SK-N-SH (cell line): ENCODE measurements at regions not wholly inside any gene's neighbourhood (a gene's known extent, or its start where the extent isn't known, plus 50 kb on each side); places are given as distances from the start of the nearest gene placed in this dataset.

Experiments used
- CTCF ChIA-PET: fragments of 300-600, 350-600 bp; formaldehyde crosslinking; extraction: SDS; loops from one replicate; lab custom pipeline; 2021; lab: Yijun Ruan, JAX
- POLR2A ChIA-PET: fragments of 350-600 bp; sonication (Branson Sonifier 250); formaldehyde crosslinking; extraction: SDS; loops from one replicate; lab custom pipeline; 2020; ENCODE audit warnings: antibody characterized with exemption, inconsistent platforms; lab: Yijun Ruan, JAX
- DNase-seq: peaks from one replicate; pipeline ENCODE4 v3.0.0; 2012
- H2AFZ ChIP-seq: fragments of 200-600 bp; sonication (generic); 2 replicates; pipeline ENCODE4 v1.8.1; 2016; ENCODE audit warnings: antibody characterized with exemption, mild to moderate bottlenecking, low read depth
- H3F3A ChIP-seq: fragments of 200-600 bp; sonication (generic); replicated peaks from 2 replicates; pipeline ENCODE3; 2016; ENCODE audit warnings: antibody characterized with exemption, mild to moderate bottlenecking; ENCODE audit not compliant: insufficient read depth
- H3K27ac ChIP-seq, 2 experiments: fragments of 200-500 bp in 1 of 2; fragments of 200-600 bp in 1 of 2; sonication (Bioruptor generic) in 1 of 2; sonication (generic), shearing (Covaris generic) in 1 of 2; 2 replicates each; pipeline versions ENCODE4 v1.5.1 to v1.6.1; 2014 to 2016; ENCODE audit warnings: low read depth in 2 of 2, inconsistent platforms in 1 of 2, low read length in 1 of 2, mild to moderate bottlenecking in 1 of 2, mixed read lengths in 1 of 2
- H3K27me3 ChIP-seq: fragments of 200-600 bp; sonication (generic), shearing (Covaris generic); 2 replicates; pipeline ENCODE4 v1.6.1; 2016; ENCODE audit warnings: mixed run types; ENCODE audit not compliant: insufficient read depth
- H3K36me3 ChIP-seq, 2 experiments: fragments of 200-500 bp in 1 of 2; fragments of 200-600 bp in 1 of 2; sonication (Bioruptor generic) in 1 of 2; sonication (generic) in 1 of 2; replicated peaks in 1 of 2; 2 replicates each; pipeline versions ENCODE3 to v1.5.1; 2014 to 2016; ENCODE audit warnings: low read length in 1 of 2, mild to moderate bottlenecking in 1 of 2; ENCODE audit not compliant: insufficient read depth in 2 of 2, control insufficient read depth in 1 of 2
- H3K4me1 ChIP-seq, 2 experiments: fragments of 200-500 bp in 1 of 2; fragments of 200-600 bp in 1 of 2; sonication (Bioruptor generic) in 1 of 2; sonication (generic), shearing (Covaris generic) in 1 of 2; 2 replicates each; pipeline versions ENCODE4 v1.5.1 to v1.6.1; 2014 to 2016; ENCODE audit warnings: low read depth in 1 of 2, low read length in 1 of 2, mixed run types in 1 of 2; ENCODE audit not compliant: insufficient read depth in 2 of 2, control insufficient read depth in 1 of 2
- H3K4me2 ChIP-seq: fragments of 200-600 bp; sonication (generic), shearing (Covaris generic); 2 replicates; pipeline ENCODE4 v1.6.1; 2017; ENCODE audit warnings: mixed run types
- H3K4me3 ChIP-seq, 2 experiments: fragments of 200-500 bp in 1 of 2; fragments of 200-600 bp in 1 of 2; sonication (Bioruptor generic) in 1 of 2; sonication (generic), shearing (Covaris generic) in 1 of 2; 2 replicates each; pipeline versions ENCODE4 v1.5.1 to v1.8.1; 2014 to 2016; ENCODE audit warnings: low read depth in 2 of 2, inconsistent platforms in 1 of 2, low read length in 1 of 2, mild to moderate bottlenecking in 1 of 2, mixed read lengths in 1 of 2, moderate library complexity in 1 of 2
- H3K79me2 ChIP-seq: fragments of 200-600 bp; sonication (generic); 2 replicates; pipeline ENCODE4 v1.8.1; 2017; ENCODE audit warnings: mild to moderate bottlenecking; ENCODE audit not compliant: insufficient read depth
- H3K9ac ChIP-seq: fragments of 200-600 bp; sonication (generic); 2 replicates; pipeline ENCODE4 v1.6.1; 2017; ENCODE audit warnings: mixed run types
- H3K9me2 ChIP-seq: fragments of 200-600 bp; sonication (generic); 2 replicates; pipeline ENCODE4 v1.6.1; 2017; ENCODE audit warnings: mixed run types
- H3K9me3 ChIP-seq: fragments of 200-600 bp; sonication (generic); 2 replicates; pipeline ENCODE4 v1.6.1; 2017; ENCODE audit warnings: mixed run types, mild to moderate bottlenecking, moderate library complexity
- H4K20me1 ChIP-seq: fragments of 200-600 bp; sonication (generic); 2 replicates; pipeline ENCODE4 v1.6.1; 2017; ENCODE audit warnings: mild to moderate bottlenecking, mixed run types; ENCODE audit not compliant: insufficient read depth
- CHD2 ChIP-seq: fragments of 150-350 bp; IDR thresholded peaks from 2 replicates; pipeline ENCODE4 v1.6.1; 2018; ENCODE audit warnings: low read length; ENCODE audit not compliant: partially characterized antibody
- ELF1 ChIP-seq: IDR thresholded peaks from 2 replicates; pipeline ENCODE4 v1.4.0; 2012
- EZH2phosphoT487 ChIP-seq: fragments of 200-600 bp; sonication (generic); IDR thresholded peaks from 2 replicates; pipeline ENCODE4 v1.6.1; 2017; ENCODE audit warnings: low read depth, mixed run types, mild to moderate bottlenecking, antibody characterized with exemption, moderate library complexity, borderline replicate concordance
- FOSL2 ChIP-seq: IDR thresholded peaks from 2 replicates; pipeline ENCODE4 v1.4.0; 2012; ENCODE audit warnings: low read depth, mild to moderate bottlenecking, moderate library complexity, borderline replicate concordance
- GATA2 ChIP-seq: sonication (generic); formaldehyde crosslinking; IDR thresholded peaks from 2 replicates; pipeline ENCODE4 v1.5.0; 2020; ENCODE audit warnings: mild to moderate bottlenecking, missing genetic modification reagents
- JUND ChIP-seq: IDR thresholded peaks from 2 replicates; pipeline ENCODE4 v1.4.0; 2012
- MXI1 ChIP-seq: IDR thresholded peaks from 2 replicates; pipeline ENCODE4 v1.6.1; 2012; ENCODE audit warnings: mild to moderate bottlenecking, low read depth, low read length, improper control_type of control experiment
- NRF1 ChIP-seq: IDR thresholded peaks from 2 replicates; pipeline ENCODE4 v1.6.1; 2012; ENCODE audit warnings: low read depth, mild to moderate bottlenecking, low read length
- RAD21 ChIP-seq: IDR thresholded peaks from 2 replicates; pipeline ENCODE4 v1.6.1; 2012; ENCODE audit warnings: mild to moderate bottlenecking, low read length
- TAF1 ChIP-seq: IDR thresholded peaks from 2 replicates; pipeline ENCODE4 v1.6.1; 2012; ENCODE audit warnings: low read depth, mild to moderate bottlenecking, low read length, moderate library complexity, borderline replicate concordance
- WGBS: methylation state at CpG from one replicate; pipeline ENCODE4 v1.1.6; 2017; ENCODE audit warnings: low lambda C conversion rate; 5-methylcytosine and 5-hydroxymethylcytosine counted together
- TF ChIP-seq, protein P1 (sequence below): fragments of 150-350 bp; IDR thresholded peaks from 2 replicates; pipeline ENCODE4 v1.6.1; 2017; ENCODE audit warnings: antibody characterized with exemption, low read length, low read depth, borderline replicate concordance
- TF ChIP-seq, protein P2 (sequence below): fragments of 200-600 bp; sonication (generic); IDR thresholded peaks from 2 replicates; pipeline ENCODE4 v1.6.1; 2017; ENCODE audit warnings: antibody characterized with exemption, mild to moderate bottlenecking, moderate library complexity
- TF ChIP-seq, protein P3 (sequence below): IDR thresholded peaks from 2 replicates; pipeline ENCODE4 v1.6.1; 2012; ENCODE audit warnings: mild to moderate bottlenecking, low read depth, low read length, moderate library complexity
- TF ChIP-seq, protein P4 (sequence below): IDR thresholded peaks from 2 replicates; pipeline ENCODE4 v1.4.0; 2012; ENCODE audit warnings: low read depth, borderline replicate concordance

DNA sequence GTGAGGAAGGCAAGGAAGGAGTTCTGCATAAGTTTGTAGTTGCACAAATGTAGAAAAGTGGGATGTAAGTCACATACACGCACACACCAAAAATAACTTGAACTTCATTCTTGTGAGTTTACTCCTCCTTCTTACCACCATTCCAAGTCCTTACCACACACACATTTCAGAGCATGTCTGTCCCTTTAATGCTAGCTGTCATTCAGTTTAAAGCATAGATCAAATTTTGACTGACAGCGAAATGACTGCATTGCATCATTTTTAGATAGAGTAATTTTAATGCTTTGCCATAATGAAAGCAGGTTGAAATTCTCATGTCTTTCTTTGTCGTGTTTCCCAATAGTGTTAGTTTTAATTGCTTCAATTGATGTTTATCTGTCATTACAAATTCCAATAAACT is 629.6 kb upstream of the HTR2C start:
- 29% methylated on average over 3 of the region's 3 CpGs for WGBS

DNA sequence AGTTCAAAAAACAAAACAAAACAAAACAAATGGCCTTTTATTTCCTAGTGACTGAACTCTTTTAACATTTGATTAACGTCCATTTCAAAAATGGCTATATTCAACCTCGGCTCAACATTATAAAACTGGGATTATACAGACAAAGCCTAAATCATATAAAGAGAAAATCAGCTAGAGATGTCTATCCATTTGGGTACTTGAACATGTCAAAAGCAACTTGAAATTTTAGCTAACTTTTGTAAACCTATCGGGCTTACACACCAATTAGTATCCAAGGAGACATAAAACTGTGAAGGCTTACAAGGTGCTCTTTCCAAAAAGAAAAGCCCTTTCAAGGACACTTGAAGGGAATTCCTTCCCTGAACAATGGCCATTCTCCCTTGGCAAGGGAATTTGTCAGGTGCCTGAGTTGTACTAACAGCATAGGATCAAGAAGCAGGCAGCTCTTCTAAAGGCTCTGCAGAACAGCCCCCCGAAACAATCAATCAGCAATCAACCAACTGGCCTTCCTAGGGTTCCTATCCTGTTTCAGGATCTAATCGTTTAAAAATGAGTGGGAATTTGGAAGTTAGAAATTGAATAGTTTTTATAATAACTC is 633.7 kb upstream of the HTR2C start:
- ChIA-PET CTCF (no interaction called here), POLR2A (no interaction called here)
- no peaks in the 10 kb centered on the region for H3K9me2 ChIP-seq
- H4K20me1 ChIP-seq: no peaks in the 10 kb centered on the region
- no peak overlapping the region for H3K27ac ChIP-seq
- H3K27me3 ChIP-seq: no peaks in the 10 kb centered on the region
- no peaks in the 10 kb centered on the region for H3K79me2 ChIP-seq
- DNase-seq: no peak
- no peak overlapping the region for H3K4me3 ChIP-seq
- no peak overlapping the region for H3K4me2 ChIP-seq
- H2AFZ ChIP-seq: no peak overlapping the region
- H3K9me3 ChIP-seq: 0 out of 2 replicates have a peak, but pooled peaks cover 10% of the 10 kb centered on the region
- 20% methylated on average over 5 of the region's 5 CpGs for WGBS
- no peaks in the 10 kb centered on the region for H3K4me1 ChIP-seq
- H3K36me3 ChIP-seq: no peaks in the 10 kb centered on the region
- no peak overlapping the region for H3K9ac ChIP-seq
- no peaks in the 10 kb centered on the region for H3F3A ChIP-seq
- TF ChIP-seq MXI1: no peak
- TF ChIP-seq TAF1: no peak
- TF ChIP-seq JUND: no peak
- TF ChIP-seq, protein P1, sequence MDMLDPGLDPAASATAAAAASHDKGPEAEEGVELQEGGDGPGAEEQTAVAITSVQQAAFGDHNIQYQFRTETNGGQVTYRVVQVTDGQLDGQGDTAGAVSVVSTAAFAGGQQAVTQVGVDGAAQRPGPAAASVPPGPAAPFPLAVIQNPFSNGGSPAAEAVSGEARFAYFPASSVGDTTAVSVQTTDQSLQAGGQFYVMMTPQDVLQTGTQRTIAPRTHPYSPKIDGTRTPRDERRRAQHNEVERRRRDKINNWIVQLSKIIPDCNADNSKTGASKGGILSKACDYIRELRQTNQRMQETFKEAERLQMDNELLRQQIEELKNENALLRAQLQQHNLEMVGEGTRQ: no peak
- no peak for TF ChIP-seq CHD2
- TF ChIP-seq GATA2 (CRISPR knock-in tag): no peak
- TF ChIP-seq, protein P2, sequence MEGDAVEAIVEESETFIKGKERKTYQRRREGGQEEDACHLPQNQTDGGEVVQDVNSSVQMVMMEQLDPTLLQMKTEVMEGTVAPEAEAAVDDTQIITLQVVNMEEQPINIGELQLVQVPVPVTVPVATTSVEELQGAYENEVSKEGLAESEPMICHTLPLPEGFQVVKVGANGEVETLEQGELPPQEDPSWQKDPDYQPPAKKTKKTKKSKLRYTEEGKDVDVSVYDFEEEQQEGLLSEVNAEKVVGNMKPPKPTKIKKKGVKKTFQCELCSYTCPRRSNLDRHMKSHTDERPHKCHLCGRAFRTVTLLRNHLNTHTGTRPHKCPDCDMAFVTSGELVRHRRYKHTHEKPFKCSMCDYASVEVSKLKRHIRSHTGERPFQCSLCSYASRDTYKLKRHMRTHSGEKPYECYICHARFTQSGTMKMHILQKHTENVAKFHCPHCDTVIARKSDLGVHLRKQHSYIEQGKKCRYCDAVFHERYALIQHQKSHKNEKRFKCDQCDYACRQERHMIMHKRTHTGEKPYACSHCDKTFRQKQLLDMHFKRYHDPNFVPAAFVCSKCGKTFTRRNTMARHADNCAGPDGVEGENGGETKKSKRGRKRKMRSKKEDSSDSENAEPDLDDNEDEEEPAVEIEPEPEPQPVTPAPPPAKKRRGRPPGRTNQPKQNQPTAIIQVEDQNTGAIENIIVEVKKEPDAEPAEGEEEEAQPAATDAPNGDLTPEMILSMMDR: no peak
- TF ChIP-seq, protein P3, sequence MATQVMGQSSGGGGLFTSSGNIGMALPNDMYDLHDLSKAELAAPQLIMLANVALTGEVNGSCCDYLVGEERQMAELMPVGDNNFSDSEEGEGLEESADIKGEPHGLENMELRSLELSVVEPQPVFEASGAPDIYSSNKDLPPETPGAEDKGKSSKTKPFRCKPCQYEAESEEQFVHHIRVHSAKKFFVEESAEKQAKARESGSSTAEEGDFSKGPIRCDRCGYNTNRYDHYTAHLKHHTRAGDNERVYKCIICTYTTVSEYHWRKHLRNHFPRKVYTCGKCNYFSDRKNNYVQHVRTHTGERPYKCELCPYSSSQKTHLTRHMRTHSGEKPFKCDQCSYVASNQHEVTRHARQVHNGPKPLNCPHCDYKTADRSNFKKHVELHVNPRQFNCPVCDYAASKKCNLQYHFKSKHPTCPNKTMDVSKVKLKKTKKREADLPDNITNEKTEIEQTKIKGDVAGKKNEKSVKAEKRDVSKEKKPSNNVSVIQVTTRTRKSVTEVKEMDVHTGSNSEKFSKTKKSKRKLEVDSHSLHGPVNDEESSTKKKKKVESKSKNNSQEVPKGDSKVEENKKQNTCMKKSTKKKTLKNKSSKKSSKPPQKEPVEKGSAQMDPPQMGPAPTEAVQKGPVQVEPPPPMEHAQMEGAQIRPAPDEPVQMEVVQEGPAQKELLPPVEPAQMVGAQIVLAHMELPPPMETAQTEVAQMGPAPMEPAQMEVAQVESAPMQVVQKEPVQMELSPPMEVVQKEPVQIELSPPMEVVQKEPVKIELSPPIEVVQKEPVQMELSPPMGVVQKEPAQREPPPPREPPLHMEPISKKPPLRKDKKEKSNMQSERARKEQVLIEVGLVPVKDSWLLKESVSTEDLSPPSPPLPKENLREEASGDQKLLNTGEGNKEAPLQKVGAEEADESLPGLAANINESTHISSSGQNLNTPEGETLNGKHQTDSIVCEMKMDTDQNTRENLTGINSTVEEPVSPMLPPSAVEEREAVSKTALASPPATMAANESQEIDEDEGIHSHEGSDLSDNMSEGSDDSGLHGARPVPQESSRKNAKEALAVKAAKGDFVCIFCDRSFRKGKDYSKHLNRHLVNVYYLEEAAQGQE: no peak
- no peak for TF ChIP-seq ELF1
- no peak for TF ChIP-seq FOSL2
- no peak for TF ChIP-seq NRF1
- no peak for TF ChIP-seq EZH2phosphoT487
- TF ChIP-seq, protein P4, sequence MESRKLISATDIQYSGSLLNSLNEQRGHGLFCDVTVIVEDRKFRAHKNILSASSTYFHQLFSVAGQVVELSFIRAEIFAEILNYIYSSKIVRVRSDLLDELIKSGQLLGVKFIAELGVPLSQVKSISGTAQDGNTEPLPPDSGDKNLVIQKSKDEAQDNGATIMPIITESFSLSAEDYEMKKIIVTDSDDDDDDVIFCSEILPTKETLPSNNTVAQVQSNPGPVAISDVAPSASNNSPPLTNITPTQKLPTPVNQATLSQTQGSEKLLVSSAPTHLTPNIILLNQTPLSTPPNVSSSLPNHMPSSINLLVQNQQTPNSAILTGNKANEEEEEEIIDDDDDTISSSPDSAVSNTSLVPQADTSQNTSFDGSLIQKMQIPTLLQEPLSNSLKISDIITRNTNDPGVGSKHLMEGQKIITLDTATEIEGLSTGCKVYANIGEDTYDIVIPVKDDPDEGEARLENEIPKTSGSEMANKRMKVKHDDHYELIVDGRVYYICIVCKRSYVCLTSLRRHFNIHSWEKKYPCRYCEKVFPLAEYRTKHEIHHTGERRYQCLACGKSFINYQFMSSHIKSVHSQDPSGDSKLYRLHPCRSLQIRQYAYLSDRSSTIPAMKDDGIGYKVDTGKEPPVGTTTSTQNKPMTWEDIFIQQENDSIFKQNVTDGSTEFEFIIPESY: no peak
- no peak for TF ChIP-seq RAD21

More for the DNA sequence above, 629.6 kb upstream of the HTR2C start:
- Histone ChIP-seq H3K9me3 (0 out of 2 replicates have a peak, but pooled peaks cover 10% of the 10 kb centered on the region), H4K20me1 (no peaks in the 10 kb centered on the region), H3K36me3 (no peaks in the 10 kb centered on the region), H3K4me3 (no peak overlapping the region), H3K4me1 (no peaks in the 10 kb centered on the region), H3K4me2 (no peak overlapping the region), H3K79me2 (no peaks in the 10 kb centered on the region), H3F3A (no peaks in the 10 kb centered on the region), H3K9me2 (no peaks in the 10 kb centered on the region), H3K9ac (no peak overlapping the region), H2AFZ (no peak overlapping the region), H3K27me3 (no peaks in the 10 kb centered on the region), H3K27ac (no peak overlapping the region)
- POLR2A ChIA-PET: no interaction called here
- TF ChIP-seq, protein P4: no peak
- no peak for DNase-seq
- CTCF ChIA-PET: no interaction called here
